ENCODE measurements at regions not wholly inside any gene's neighbourhood (a gene's known extent, or its start where the extent isn't known, plus 50 kb on each side); places are given as distances from the start of the nearest gene placed in this dataset.
"Not testable (repeated sequence)": the region's sequence is repeated elsewhere in the genome, so short reads cannot be mapped to it uniquely, and the experiment has no call there.

DNA sequence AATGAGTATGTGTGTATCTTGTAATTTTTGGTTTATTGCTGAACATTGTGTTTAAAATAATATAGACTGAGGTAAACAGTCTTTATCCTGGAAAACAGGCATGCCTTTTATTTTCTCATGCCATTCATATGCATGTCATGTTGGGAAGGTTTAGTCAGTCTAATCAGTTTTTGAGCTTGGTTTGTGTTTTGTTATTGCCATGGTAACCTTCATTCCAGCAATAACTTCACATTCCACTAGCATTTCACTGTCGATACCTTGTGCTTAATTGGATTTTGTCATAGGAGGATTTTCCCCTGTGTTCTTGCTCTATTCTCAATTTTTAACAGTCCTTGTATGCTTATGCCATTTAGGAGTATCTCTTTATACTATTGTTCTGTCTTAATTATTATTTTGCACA is 140.4 kb downstream of the SPDYE17 start:
- H3K36me3 ChIP-seq (ENCODE audit: insufficient read depth, low read length); H3K9me3 Mint-ChIP-seq; H3K4me1 ChIP-seq (ENCODE audit: insufficient read depth, low read length); H3K4me3 Mint-ChIP-seq; H3K27ac Mint-ChIP-seq; H3K27me3 ChIP-seq (ENCODE audit: insufficient read depth, low read length); H3K36me3 Mint-ChIP-seq; H3K4me1 Mint-ChIP-seq; H3K9me3 ChIP-seq (ENCODE audit: control insufficient read depth in 1 of 2, low read length in 2 of 2); POLR2A ChIA-PET (ENCODE audit: partially characterized antibody); H3K4me3 ChIP-seq (ENCODE audit: low read length in 2 of 2); H3K27me3 Mint-ChIP-seq; intact Hi-C loops (cut with micrococcal nuclease); DNase-seq; CTCF ChIA-PET (ENCODE audit: partially characterized antibody); H3K27ac ChIP-seq (ENCODE audit: low read depth, low read length): not testable (repeated sequence)

DNA sequence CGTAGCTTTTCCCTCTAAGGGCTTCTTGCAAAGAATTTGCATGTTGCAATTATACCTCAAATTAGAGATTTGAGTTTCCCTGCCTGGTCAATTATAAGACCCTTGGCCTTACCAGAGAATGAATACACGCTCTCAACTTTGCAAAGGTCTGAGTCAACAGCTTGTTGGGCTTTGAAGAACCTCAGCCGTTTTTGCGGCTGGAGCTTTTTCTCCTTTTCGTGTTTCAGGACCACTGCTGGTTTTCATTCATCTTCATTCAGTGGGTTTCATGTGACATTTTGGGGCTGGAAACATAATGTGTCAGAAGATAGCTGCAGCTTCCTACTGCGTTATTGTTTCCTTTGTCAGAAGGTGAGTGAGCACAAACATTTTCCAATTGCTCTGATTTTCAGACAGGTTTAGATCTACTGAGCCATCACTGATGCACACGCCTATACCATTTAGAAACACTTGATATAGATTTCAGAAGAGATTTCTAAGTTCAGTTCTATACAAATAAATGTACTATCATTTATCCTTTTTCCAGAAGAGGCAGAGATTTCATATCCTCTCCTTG is 152.3 kb downstream of the SPDYE17 start:
- H3K27ac ChIP-seq (ENCODE audit: low read depth, low read length); CTCF ChIA-PET (ENCODE audit: partially characterized antibody); DNase-seq; H3K27me3 Mint-ChIP-seq; H3K4me3 ChIP-seq (ENCODE audit: low read length in 2 of 2); H3K27ac Mint-ChIP-seq; H3K4me3 Mint-ChIP-seq; H3K4me1 Mint-ChIP-seq; intact Hi-C loops (cut with micrococcal nuclease); POLR2A ChIA-PET (ENCODE audit: partially characterized antibody); H3K36me3 Mint-ChIP-seq; H3K9me3 Mint-ChIP-seq; H3K27me3 ChIP-seq (ENCODE audit: insufficient read depth, low read length); H3K9me3 ChIP-seq (ENCODE audit: control insufficient read depth in 1 of 2, low read length in 2 of 2); H3K4me1 ChIP-seq (ENCODE audit: insufficient read depth, low read length); H3K36me3 ChIP-seq (ENCODE audit: insufficient read depth, low read length): not testable (repeated sequence)

DNA sequence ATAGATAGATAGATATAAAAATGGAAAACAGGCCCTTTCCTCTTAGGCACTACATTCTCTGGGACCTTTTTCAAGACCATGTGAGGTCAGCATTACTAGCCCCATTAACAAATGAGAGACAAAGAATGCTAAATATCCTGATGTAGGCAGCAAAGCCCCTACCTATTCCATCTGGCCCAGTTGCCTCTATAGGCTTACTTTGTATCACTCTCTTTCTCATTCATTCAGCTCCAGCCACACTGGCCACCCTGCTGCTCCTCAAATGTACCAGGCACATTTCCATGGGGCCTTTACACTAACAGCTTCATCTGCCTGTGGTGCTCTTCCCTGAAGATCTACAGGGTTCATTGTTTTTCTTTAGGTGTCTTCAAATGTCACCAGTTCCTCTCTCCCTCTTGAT is 156.4 kb downstream of the SPDYE17 start:
- H3K27ac ChIP-seq (ENCODE audit: low read depth, low read length); H3K9me3 ChIP-seq (ENCODE audit: control insufficient read depth in 1 of 2, low read length in 2 of 2); H3K4me3 ChIP-seq (ENCODE audit: low read length in 2 of 2); H3K27ac Mint-ChIP-seq; DNase-seq; CTCF ChIA-PET (ENCODE audit: partially characterized antibody); H3K27me3 Mint-ChIP-seq; H3K9me3 Mint-ChIP-seq; H3K27me3 ChIP-seq (ENCODE audit: insufficient read depth, low read length); H3K36me3 Mint-ChIP-seq; H3K4me3 Mint-ChIP-seq; H3K4me1 Mint-ChIP-seq; H3K4me1 ChIP-seq (ENCODE audit: insufficient read depth, low read length); POLR2A ChIA-PET (ENCODE audit: partially characterized antibody); intact Hi-C loops (cut with micrococcal nuclease); H3K36me3 ChIP-seq (ENCODE audit: insufficient read depth, low read length): not testable (repeated sequence)

DNA sequence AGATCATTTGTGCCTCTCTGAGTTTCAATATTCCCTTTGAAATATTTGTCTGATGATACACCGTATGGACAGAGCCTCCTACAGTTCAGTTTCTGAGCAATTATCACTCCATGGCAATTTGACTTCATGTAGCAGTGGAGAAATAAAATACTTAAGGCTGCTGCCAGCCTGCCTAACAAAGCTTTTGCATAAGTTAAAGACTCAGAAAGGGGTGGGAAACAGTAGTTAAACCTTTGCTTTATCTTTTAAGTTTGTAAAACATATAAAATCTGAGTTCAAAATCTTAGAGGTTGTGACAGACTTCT is 161.7 kb downstream of the SPDYE17 start:
- H3K27ac ChIP-seq (ENCODE audit: low read depth, low read length); H3K4me1 ChIP-seq (ENCODE audit: insufficient read depth, low read length); H3K4me3 Mint-ChIP-seq; H3K27me3 Mint-ChIP-seq; POLR2A ChIA-PET (ENCODE audit: partially characterized antibody); H3K4me1 Mint-ChIP-seq; H3K27ac Mint-ChIP-seq; H3K9me3 ChIP-seq (ENCODE audit: control insufficient read depth in 1 of 2, low read length in 2 of 2); H3K36me3 ChIP-seq (ENCODE audit: insufficient read depth, low read length); H3K36me3 Mint-ChIP-seq; intact Hi-C loops (cut with micrococcal nuclease); DNase-seq; CTCF ChIA-PET (ENCODE audit: partially characterized antibody); H3K9me3 Mint-ChIP-seq; H3K27me3 ChIP-seq (ENCODE audit: insufficient read depth, low read length); H3K4me3 ChIP-seq (ENCODE audit: low read length in 2 of 2): not testable (repeated sequence)

DNA sequence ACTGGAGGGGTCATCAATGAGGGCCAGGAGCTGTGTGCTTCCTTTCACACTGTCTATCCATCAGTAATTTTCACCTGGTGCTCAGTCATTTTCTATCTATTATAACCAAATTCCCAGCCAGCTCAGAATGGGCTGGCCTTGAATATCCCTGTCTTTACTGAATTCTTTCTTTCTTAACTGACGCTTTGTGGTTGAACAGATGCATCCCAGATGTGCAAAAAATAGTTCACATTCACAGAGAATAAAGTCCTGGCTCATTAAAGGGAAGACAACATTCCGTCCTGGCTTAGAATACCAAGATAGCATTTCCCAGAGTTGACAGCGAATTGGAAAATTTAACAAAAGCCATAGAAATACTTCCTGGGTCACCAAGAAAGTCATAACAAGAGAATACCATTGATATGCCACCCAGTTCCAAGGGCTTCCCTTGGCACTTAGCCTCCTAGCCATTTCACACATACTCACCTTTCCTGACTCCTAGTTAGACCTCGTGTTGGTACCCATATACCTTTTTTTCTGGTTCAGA is 164.7 kb downstream of the SPDYE17 start:
- H3K4me1 ChIP-seq (ENCODE audit: insufficient read depth, low read length); intact Hi-C loops (cut with micrococcal nuclease); H3K27ac Mint-ChIP-seq; DNase-seq; H3K36me3 Mint-ChIP-seq; H3K36me3 ChIP-seq (ENCODE audit: insufficient read depth, low read length); H3K9me3 Mint-ChIP-seq; H3K4me3 ChIP-seq (ENCODE audit: low read length in 2 of 2); H3K27me3 Mint-ChIP-seq; H3K4me3 Mint-ChIP-seq; H3K4me1 Mint-ChIP-seq; H3K27me3 ChIP-seq (ENCODE audit: insufficient read depth, low read length); H3K27ac ChIP-seq (ENCODE audit: low read depth, low read length); CTCF ChIA-PET (ENCODE audit: partially characterized antibody); H3K9me3 ChIP-seq (ENCODE audit: control insufficient read depth in 1 of 2, low read length in 2 of 2); POLR2A ChIA-PET (ENCODE audit: partially characterized antibody): not testable (repeated sequence)

DNA sequence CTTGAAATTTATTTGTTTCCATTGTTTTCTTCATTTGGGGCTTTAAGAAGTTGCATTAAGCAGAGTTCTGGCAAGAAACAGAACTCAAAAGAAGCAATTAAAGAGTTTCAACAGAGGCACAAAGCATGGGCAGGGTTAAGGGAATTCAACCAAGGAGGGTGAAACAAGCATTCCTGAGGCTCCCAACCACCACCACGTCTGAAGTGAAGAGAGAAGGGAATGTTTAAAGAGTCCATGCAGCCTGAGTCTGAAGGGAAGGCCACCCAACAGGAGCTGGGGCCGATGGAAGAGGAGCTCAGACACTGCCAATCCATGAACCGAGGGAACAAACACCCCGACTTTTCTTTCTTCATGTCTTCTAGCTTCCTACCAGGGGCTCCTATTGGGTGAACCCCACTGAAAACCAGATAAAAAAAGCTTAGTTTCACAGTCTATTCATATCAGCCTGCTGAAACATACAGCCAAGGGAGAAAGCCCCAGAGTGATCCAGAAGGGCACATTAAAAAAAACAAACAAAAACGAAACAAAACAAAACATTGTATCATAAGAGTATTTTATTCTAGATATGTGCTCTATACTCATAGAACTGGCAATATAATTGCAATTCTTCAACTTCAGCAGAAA is 168.9 kb downstream of the SPDYE17 start:
- CTCF ChIA-PET (ENCODE audit: partially characterized antibody); H3K9me3 ChIP-seq (ENCODE audit: control insufficient read depth in 1 of 2, low read length in 2 of 2); DNase-seq; H3K27me3 Mint-ChIP-seq; H3K4me1 Mint-ChIP-seq; H3K27me3 ChIP-seq (ENCODE audit: insufficient read depth, low read length); H3K4me3 ChIP-seq (ENCODE audit: low read length in 2 of 2); H3K27ac ChIP-seq (ENCODE audit: low read depth, low read length); H3K4me1 ChIP-seq (ENCODE audit: insufficient read depth, low read length); H3K4me3 Mint-ChIP-seq; intact Hi-C loops (cut with micrococcal nuclease); H3K27ac Mint-ChIP-seq; H3K36me3 ChIP-seq (ENCODE audit: insufficient read depth, low read length); H3K36me3 Mint-ChIP-seq; H3K9me3 Mint-ChIP-seq; POLR2A ChIA-PET (ENCODE audit: partially characterized antibody): not testable (repeated sequence)

DNA sequence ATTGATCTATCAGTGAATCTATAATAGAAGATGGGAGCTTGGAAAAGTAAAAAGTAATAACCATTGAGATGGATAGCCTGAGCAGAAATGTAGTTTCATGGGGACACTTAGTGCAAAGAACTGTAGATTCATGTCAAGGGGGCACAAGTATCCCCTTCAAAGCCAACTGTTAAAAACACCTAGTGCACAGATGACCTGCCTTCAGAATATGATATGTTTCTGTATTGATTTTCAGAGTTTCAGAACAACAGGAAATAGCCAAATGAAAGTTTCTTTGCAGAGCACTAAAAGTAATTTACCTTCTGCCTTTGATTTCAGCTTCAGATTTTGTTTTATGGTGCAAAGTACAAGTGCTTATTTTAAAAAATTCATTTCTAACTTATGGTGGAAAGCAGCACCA is 169.9 kb downstream of the SPDYE17 start:
- intact Hi-C loops (cut with micrococcal nuclease); H3K4me3 ChIP-seq (ENCODE audit: low read length in 2 of 2); CTCF ChIA-PET (ENCODE audit: partially characterized antibody); H3K27ac Mint-ChIP-seq; H3K27me3 ChIP-seq (ENCODE audit: insufficient read depth, low read length); DNase-seq; H3K4me1 Mint-ChIP-seq; H3K36me3 ChIP-seq (ENCODE audit: insufficient read depth, low read length); H3K27ac ChIP-seq (ENCODE audit: low read depth, low read length); H3K4me3 Mint-ChIP-seq; H3K9me3 Mint-ChIP-seq; POLR2A ChIA-PET (ENCODE audit: partially characterized antibody); H3K36me3 Mint-ChIP-seq; H3K27me3 Mint-ChIP-seq; H3K9me3 ChIP-seq (ENCODE audit: control insufficient read depth in 1 of 2, low read length in 2 of 2); H3K4me1 ChIP-seq (ENCODE audit: insufficient read depth, low read length): not testable (repeated sequence)

DNA sequence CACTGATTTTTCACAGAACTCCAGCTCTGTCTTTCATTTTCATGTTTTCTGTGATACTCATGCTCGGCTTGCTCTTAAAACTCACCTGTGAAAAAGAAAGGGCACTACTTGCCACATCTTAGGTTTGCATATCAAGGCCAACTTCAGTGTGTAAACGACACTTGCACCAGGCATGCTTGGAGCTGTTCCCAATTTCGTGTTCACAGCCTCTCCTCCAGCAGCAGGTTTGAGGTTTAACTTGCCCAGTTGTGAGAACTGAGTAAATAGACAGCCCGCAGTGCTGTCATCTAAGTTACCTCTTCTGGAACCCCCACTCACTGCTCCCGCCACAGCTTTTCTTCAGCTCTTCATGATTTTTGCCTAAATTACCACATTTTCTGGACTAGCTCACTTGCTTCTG is 172.2 kb downstream of the SPDYE17 start:
- H3K36me3 Mint-ChIP-seq; H3K4me1 ChIP-seq (ENCODE audit: insufficient read depth, low read length); DNase-seq; H3K27ac Mint-ChIP-seq; H3K27me3 ChIP-seq (ENCODE audit: insufficient read depth, low read length); H3K4me3 ChIP-seq (ENCODE audit: low read length in 2 of 2); CTCF ChIA-PET (ENCODE audit: partially characterized antibody); H3K9me3 ChIP-seq (ENCODE audit: control insufficient read depth in 1 of 2, low read length in 2 of 2); H3K27ac ChIP-seq (ENCODE audit: low read depth, low read length); H3K9me3 Mint-ChIP-seq; H3K36me3 ChIP-seq (ENCODE audit: insufficient read depth, low read length); POLR2A ChIA-PET (ENCODE audit: partially characterized antibody); H3K4me1 Mint-ChIP-seq; H3K27me3 Mint-ChIP-seq; H3K4me3 Mint-ChIP-seq; intact Hi-C loops (cut with micrococcal nuclease): not testable (repeated sequence)
